GM19395 (cell line): ENCODE measurements at regions not wholly inside any gene's neighbourhood (a gene's known extent, or its start where the extent isn't known, plus 50 kb on each side); places are given as distances from the start of the nearest gene placed in this dataset.

Experiments used
- ATAC-seq: cut with Tn5 transposase; IDR thresholded peaks from one replicate; pipeline ENCODE4 v1.9.1; 2021; ENCODE audit warnings: mild to moderate bottlenecking, moderate library complexity; ENCODE audit not compliant: unreplicated experiment

DNA sequence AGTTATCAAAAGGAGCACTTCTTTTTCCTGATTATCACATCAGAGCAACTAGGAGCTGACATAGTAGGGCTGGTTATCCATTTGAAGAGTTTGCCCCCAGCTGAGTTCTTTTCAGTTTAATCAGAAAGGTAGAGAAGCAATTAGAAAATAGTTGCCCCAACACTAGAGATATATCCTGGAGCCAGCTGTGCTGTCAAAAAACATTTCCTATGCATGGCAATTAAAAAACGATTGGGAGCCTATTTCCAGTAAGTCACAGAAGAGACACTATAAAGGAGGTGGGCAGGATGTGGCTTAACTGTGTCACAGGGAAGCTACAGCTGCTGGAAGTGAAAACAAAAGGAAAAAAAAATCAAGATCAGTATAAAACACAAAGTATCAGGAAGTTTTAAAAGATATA, 155.7 kb upstream of the SLITRK1 start:
- no peak for ATAC-seq

DNA sequence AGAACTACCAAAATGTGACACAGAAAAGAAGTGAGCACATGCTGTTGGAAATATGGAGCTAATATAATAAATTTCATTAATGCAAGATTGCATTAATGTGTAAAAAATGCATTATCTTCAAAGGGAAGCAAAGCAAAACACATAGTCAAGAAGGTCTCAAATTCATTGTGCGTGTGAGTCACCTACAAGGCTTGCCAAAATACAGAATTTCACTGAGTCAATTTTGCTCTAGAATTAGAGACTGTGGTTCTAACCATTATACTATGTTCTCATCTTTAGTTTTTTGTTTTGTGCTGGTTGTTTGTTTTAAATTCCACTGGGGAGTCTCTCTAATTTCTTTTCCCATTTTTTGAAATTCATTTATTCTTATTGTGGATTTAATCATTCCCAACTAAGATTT, 149.8 kb upstream of the SLITRK1 start:
- ATAC-seq: no peak

DNA sequence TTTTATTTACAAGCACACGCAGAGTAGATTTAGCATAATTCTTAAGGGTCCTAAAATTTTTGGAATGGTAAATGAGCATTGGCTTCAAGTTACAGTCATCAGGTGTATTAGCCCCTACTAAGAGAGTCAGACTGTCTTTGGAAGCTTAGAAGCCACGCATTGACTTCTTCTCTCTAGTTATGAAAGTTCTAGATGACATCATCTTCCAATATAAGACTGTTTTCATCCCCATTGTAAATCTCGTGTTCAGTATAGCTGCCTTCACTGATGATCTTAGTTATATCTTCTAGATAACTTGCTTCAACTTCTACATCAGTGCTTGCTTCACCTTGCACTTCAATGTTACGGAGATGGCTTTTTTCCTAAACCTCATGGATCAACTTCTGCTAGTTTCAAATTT, 148.8 kb upstream of the SLITRK1 start:
- ATAC-seq: no peak

DNA sequence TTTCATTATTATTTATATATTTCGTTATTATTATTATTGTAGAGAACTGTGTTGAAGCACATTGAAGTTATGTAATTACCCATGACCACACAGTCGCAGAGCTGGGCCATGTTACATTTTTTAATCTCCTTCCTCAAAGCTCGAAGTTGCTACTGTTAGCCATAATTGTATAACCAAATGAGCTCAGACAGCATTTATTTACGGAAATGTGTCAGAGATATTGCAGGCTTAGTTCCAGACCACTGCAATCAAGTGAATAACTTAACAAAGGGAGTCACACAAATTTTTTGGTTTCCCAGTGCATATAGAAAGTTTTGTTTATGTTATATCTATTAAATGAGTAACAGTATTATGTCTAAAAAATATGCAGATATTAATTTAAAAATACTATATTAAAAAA, 147.1 kb upstream of the SLITRK1 start:
- no peak for ATAC-seq

DNA sequence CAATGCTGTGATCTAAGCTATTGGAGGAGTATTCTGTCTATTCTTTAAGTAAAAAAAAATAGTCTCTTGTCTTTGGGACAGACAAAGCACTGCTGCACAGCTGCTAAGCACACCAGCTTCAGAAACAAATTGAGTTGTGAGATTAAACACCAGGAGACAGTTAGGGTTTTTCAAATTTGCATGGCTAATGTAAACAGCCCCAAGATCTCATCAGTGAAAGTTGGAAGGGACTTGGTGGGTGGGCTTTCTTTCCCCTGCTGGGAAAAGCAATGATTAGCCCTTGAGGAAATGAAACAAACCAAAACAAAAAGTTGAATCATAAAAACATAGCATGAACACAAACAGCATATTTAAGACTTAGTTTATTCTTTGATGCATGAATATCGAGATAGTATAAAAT, 143.6 kb upstream of the SLITRK1 start:
- ATAC-seq: no peak

DNA sequence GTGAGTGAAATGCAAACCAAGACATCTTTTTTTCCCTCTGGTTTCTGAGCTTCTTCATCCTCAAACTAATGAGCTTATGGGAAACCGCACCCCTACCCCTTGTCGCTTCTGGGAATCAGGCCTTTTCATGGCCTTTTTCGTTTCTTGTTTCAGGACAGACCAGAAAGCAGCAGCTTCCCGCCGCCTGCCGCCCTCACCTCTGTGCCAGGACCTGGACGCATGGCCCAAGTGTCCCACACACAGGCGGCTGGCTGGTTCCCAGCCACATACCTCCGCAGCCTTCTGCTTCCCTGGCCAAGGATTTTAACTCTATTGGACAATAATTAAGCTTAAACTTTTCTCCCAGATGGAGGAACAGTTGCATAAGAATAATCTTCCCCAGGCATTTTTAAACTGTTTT, 114.1 kb upstream of the SLITRK1 start:
- no peak for ATAC-seq

DNA sequence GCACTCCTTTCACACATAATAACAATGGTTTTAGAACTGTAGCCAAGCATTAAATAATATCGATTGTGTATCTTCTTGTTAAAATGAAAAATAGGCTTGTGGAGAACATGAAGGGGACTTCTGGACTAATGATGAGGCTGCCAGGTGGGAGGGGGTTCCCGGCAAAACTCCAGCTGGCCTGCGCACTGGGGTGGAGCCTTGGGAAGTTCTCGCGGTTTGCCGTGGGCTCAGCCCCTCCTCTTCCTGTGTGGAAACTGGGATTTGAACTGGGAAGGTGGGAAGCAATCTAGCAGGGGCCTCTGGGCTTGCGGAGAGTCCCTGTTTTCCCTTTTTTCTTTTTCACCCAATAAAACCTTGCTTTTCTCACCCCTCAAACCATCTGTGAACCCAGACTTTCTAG, 113.7 kb upstream of the SLITRK1 start:
- no peak for ATAC-seq

DNA sequence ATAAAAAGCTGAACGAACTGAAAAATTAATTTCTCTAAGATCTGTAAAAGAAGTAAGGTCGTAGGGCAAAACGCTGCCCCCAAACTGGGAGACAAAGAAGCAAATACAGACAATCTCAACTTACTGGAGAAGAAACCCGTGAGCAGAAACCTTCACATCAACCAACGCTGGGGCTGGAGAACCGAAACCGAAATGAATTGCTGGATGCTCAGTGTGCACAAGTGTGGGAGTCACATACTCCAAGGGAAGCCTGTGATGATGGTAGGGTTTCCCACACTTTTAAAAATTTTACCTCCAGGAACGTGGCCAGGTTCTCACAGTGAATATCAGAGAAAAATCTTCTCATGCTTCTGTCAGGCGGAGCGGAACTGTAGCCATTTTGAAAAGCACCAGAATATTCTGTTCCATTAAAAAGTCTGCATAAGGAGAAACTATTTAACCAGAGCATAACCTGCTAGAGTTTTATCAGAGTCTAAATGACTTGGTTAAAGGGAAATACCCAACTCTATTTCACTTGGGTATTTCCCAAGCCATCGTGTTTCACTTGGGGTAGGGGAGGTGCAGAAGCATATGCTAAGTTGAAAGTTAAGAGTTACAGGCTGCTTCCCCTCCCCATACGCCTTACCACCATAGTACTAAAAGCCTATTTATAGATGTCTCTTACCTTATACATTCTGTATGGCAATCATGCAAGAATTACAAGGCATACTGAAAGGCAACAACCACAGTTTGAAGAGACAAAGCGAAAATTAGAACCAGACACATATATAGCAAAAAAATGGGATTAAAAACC, 110.5 kb upstream of the SLITRK1 start:
- ATAC-seq: no peak

DNA sequence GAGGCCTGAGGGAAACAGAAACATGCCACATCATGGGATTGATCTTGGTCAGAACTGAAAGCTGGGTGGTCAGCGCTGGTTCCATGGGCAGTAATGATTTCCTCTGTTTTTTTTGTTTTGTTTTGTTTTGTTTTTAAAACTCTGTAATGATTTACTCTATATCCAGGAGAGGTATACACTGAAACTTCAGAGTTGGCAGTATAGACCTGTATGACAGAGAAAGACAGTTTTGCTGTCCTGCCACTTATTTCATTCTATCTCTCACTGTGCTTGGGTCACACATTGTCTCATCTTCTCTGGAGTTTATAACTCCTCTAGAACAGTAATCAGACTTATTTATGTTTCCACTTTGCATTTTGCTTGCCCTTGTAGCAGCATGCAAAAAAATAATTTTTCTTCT, 105.1 kb upstream of the SLITRK1 start:
- ATAC-seq: no peak

DNA sequence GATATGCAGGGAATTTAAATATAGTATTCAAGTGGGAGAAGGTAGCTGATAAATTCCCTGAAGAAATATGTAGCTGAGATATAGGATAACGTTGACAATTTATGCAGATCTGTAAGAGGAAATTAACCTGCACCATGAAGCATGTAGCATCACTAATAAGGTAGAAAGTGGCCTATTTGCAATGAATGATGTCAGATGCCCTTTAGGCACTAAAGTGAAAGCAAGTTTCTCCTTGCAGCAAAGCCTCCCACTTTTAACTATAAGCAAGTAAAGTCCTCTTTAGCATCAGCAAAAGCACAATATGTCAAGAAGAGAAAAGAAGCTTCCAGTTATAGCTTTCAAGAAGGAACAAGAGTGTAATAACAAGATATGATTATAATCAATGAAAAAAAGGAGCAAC, 102.5 kb upstream of the SLITRK1 start:
- no peak for ATAC-seq

DNA sequence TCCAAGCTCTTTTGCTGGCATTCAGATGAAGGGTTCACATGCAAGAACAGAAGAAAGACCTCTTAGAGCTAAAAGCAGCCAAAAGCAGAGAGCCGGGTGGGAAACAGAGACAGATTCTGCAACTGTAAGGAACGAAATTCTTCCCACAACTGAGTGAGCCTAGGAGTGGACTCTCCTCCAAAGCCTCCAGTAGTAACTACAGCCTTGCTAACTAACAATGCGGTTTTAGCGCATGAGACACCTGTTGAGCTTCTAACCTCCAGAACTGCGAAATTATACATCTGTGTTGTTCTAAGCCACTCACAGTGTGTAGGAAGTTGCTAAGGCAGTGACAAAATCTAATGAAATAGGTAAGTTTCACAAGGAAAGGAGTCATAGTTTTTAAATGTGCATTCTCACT, 98.1 kb upstream of the SLITRK1 start:
- no peak for ATAC-seq

DNA sequence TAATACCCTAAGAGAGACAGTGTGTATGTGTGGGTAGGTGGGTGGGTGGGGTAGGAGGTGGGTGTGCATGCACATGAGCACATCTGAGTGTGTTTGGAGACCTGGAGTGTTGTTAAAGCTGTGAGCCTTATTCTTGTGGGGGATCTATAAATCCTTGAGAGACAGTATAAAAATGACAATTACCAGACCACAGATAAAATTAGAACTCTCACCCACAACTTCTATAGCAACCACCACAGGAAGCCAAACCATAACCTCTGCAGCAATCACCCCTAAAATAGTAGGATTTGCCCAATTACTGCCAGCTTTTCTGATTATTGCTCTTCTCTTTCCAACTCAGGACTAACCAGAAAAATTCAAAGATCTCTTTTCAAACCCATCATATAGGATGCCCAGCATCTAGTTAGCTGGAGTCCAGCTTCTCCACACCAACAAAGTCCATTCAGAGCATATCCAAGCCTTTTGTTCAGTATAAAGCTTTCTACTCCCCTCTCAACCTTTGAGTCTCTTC, 93.4 kb upstream of the SLITRK1 start:
- no peak for ATAC-seq

DNA sequence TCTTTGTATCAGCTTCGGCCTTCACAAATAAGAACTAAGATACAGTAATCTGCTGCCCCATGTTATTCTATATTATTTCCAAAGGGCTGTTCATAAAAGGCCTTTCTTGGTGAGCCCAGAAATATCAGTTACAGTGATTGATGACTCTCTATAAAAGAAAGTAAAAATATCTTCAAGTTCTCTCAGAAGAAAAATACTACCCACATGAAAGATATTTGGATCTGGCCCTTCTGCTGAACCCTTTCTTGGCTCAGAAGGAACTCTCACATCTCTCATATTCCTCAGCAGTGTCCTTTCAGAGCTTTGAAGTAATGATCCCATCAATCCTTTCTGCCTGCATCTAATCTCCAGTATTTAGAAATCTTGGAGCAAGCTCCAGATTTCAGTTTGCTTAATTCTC, 76.3 kb upstream of the SLITRK1 start:
- no peak for ATAC-seq

DNA sequence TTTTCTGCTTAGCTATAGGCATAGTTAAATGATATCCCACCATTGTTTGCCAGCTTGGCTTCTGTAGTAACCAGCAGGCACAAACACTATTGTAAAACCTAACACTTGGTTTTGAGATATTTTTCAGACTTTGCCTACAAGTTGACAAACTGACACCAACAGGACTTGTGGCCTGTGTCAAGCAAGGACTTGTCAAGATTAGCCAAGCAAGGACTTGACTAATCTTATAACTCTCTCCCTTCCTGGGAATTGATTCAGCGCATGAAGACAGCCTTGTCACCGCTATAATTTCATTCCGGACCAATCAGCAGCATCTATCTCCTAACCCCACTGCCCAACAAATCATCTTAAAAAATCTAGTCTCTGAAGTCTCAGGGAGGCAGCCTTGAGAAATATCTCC, 72.7 kb upstream of the SLITRK1 start:
- no peak for ATAC-seq

DNA sequence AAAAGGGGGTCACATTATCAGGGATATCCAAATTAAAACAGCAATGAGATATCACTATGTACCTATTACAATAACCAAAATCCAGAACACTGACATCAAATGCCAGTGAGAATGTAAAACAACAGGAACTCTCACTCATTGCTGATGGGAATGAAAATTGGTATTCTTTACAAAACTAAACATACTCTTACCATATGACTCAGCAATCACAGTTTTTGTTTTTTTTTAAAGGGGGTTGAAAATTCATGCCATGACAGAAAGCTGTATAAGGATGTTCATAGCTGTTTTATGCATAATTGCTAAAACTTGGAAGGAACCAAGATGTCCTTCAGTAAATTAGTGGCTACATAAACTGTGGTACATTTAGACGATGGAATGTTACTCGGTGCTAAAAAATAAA, 71.6 kb upstream of the SLITRK1 start:
- no peak for ATAC-seq

DNA sequence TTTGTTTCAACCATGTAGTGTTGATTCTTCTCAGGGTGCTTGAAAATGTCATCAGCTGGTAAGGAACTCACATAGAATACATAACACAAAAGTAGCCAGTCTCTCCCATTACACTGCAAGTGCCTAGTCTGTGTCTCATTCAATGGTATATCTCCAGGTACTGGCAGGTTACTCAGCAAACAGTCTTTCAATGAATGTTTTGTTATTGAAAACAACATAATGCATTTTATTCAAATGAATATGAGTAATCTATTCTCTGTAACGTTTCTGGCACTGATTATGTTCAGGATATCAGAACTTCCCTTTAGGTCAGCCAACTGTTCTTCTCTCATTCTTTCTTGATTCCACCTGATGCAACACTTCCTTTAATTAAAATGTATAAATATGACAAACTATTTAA, 68.0 kb upstream of the SLITRK1 start:
- no peak for ATAC-seq

DNA sequence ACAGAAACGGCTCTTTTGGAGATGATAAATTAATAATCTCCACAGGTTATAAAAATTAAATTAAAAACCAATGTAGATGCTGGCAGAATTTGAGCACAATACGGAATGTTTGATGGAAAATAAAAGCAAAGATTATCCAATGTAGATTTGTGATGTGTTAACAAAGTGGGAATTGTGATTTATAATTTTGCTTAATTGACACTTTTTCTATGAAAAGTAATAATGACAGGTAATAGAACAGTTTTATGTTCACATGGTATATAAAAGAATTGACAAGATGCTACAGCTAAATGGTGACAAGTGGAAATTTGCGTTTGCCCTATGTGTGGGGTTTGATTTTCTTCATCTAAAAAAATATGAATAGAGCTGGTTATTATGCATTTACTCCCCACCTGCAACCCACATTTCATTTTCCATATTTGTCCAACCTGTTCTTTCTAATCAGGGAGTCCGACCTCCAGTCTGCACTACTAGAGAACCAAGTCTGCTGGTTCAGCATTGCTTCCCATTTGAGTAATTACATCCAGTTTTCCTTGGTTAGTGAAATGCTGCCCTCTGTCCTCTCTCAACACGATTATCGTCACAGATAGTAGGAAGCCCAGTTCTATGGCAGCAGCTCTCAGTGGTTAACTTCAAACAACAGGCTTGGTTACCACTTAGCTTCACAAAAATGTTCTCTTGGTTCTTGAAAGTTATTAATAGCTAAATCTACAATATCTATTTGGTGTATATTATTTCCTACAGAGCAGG, 61.4 kb upstream of the SLITRK1 start:
- ATAC-seq: no peak

DNA sequence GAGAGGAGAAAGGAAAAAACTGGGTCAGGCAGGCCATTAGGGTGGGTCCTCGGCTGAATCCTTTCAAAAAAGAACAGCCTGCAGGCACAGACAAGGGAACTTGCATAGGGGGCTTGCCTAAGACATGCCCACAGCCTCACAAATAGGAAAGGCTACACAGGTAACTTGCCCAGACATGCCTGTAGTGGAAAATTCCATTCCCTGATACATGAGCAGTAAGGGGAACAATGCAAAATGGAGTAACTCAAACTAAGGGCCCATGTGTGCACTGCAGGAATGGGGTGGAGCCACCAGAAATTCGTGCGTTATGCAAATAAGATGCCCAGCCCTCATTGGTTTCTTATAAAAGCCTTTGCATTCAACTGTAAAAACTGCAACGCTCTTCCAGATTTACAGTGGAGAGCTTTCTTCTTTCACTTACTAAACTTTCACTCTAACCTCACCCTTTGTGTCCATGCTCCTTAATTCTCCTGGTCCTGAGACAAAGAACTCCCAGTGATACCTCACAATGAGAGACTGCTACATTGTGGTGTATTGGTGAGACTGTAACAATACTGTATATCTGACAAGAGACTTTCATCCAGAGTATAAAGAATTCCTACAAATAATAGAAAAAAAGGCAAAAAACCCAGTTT, 59.5 kb upstream of the SLITRK1 start:
- no peak for ATAC-seq

DNA sequence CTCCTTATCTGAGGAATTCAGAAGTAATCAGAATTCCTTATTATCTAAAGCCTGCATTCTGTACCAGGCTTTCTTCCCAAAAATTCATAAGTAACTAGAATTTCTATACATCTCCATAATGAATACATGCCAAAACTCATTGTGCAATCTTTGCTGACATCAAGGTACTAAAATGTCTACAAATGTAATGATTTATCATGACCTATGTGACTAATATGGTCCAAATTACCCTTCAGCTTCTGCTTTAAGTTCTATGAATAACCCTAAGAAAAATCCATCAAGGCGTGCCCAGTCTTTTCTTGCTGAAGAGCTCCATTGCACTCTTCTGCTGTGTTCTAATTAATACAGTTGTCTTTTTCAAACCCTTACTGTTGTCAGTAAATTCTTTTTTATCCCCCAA, 58.5 kb upstream of the SLITRK1 start:
- no peak for ATAC-seq

DNA sequence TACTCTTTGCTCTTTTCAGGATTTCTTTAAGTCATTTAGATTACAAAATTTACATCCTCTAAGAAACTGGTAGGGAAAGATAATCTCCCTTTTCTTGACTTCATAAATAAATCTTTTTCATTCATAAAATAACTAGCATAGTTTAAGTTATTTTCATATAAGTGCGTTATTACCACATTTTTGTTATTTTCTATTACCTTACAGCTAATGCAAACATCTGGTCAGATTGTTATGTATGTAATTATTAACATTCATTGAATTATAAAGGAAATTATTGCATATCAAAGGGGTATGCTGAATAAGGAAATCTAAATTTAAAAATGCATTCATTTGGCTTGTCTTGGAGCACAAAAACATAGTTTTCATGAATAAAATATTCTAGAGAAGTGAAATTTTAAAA, 55.3 kb upstream of the SLITRK1 start:
- no peak for ATAC-seq

DNA sequence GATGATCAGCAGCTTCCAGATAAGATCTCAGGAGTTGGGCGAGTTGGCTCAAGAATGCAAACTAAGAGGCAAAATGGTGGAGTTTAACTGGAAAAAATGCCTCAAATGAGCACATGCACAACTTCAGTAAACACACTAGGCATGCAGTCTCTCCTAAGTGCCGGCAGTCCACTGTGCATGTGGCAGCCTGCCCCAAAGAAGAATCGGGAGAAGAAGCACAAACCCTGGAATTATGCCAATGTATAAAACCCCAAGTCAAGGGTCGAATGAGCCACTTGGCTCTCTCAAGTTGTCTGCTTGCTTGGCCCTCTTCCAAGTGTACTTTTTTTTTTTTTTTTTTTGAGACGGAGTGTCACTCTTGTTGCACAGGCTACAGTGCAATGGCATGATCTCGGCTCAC, 53.3 kb upstream of the SLITRK1 start:
- no peak for ATAC-seq
